ENCODE measurements at regions not wholly inside any gene's neighbourhood (a gene's known extent, or its start where the extent isn't known, plus 50 kb on each side); places are given as distances from the start of the nearest gene placed in this dataset.

- TF ChIP-seq CTCF (IDR thresholded peaks at IDR 0.05) = no peak
- TF ChIP-seq POLR2A (IDR thresholded peaks at IDR 0.05) = no peak
These were observed 652.3 kb upstream of the MGMT start for GRCh38 chr10:128814782-128815181.
